Renal pelvis (tissue), 1 donor: ENCODE measurements at regions not wholly inside any gene's neighbourhood (a gene's known extent, or its start where the extent isn't known, plus 50 kb on each side); places are given as distances from the start of the nearest gene placed in this dataset.

Source experiments
- DNase-seq: peaks from one replicate; pipeline ENCODE4 v3.0.0-alpha.2; 2013

GRCh38 chr12:45669792-45670191, 59.7 kb upstream of the ARID2 start:
- DNase-seq: no peak

- DNase-seq: no peak
Measured at GRCh38 chr12:45670346-45671065, 59.0 kb upstream of the ARID2 start.

- DNase-seq: no peak
Measured at GRCh38 chr12:45671254-45671653, 58.3 kb upstream of the ARID2 start.

GRCh38 chr12:45674181-45674977, 55.1 kb upstream of the ARID2 start:
- no peak for DNase-seq

- no peak for DNase-seq
Measured at GRCh38 chr12:45675534-45675933, 54.0 kb upstream of the ARID2 start.
